SK-N-MC (cell line): ENCODE measurements at regions not wholly inside any gene's neighbourhood (a gene's known extent, or its start where the extent isn't known, plus 50 kb on each side); places are given as distances from the start of the nearest gene placed in this dataset.

Experiments used
- EZH2 ChIP-seq: fragments of 200-600 bp; sonication (generic); IDR thresholded peaks from one replicate; pipeline ENCODE4 v1.6.1; 2017; ENCODE audit warnings: antibody characterized with exemption
- FOXP2 ChIP-seq: optimal IDR thresholded peaks from 2 replicates; pipeline ENCODE3; 2011; ENCODE audit warnings: mild to moderate bottlenecking, moderate library complexity; ENCODE audit not compliant: insufficient read depth; ENCODE audit errors: extremely low read length, control extremely low read depth
- POLR2AphosphoS5 ChIP-seq: IDR thresholded peaks from 2 replicates; pipeline ENCODE4 v1.6.1; 2012; ENCODE audit warnings: mild to moderate bottlenecking, low read depth, low read length, borderline replicate concordance

DNA sequence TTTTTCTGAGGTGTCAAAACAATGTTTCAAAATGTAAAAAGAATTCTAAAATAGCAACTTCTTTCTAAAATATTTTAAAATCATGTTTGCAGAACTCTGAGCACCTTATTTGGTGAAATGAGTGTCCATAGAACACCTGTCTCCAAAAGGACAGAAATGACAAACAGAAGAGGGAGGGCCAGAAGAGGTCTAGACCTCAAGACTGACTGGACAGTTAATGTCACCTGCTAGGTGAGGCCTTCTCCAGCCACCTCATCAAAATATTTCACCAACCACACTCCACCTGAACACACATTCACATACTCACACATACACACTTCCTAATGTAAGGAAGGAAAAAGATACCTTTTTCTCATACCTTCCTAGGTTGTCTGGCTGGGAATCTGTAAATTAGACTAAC, 147.8 kb upstream of the PLEKHA5 start:
- TF ChIP-seq EZH2 (no peak), POLR2AphosphoS5 (no peak), FOXP2 (no peak)
